ENCODE measurements at regions not wholly inside any gene's neighbourhood (a gene's known extent, or its start where the extent isn't known, plus 50 kb on each side); places are given as distances from the start of the nearest gene placed in this dataset.

DNA sequence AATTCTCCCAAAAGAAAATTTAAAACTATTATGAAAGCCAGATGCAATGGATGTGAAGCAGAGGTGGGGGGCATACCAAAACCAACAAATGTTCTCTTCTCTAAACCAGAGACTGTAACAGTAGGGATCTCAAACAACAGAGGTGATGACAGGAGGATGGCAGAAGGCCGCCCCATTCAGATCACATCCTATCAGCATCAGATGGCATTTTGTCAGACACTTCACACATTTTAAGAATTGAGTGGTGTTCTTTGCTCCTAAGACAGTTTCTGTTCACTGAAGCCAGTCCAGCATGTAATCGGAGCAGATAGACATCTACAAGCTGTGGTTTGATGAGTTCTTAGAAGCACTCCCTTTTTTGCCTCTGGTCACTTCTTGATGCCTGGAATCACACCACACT, 59.6 kb upstream of the SRRM4 start:
- Mint-ChIP-seq H3K4me3 (no peak overlapping the region), H3K27me3 (ENCODE audit: low read depth) (peaks cover 2% of the 10 kb centered on the region), H3K27ac (no peak overlapping the region), H3K9me3 (no peaks in the 10 kb centered on the region), H3K36me3 (no peaks in the 10 kb centered on the region), H3K4me1 (no peaks in the 10 kb centered on the region)
- no peak for DNase-seq (ENCODE audit: low spot score in 2 of 2, unreplicated experiment in 2 of 2)
- TF ChIP-seq CTCF (IDR thresholded peaks at IDR 0.05; ENCODE audit: unreplicated experiment): no peak

DNA sequence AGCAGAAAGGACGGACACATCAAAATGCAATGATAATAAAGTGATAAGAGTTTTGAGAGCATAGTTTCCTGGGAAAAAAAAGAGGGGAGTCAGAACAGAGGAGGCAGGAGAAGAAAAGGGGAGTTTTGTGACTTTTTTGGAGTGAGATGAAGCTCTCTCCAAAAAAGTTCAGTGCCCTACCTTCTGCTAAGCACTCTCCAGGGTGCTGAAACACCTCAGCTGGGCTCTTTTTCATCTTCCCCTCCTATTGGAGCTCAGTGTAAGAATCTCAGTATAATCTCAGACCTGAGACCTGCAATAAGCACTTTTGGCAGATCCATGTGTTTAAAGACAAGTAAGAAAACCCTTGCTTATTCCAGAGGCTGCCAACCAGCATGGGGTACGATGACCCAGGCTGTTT, 58.9 kb upstream of the SRRM4 start:
- Mint-ChIP-seq H3K4me3 (no peak overlapping the region), H3K27me3 (ENCODE audit: low read depth) (peaks cover 2% of the 10 kb centered on the region), H3K9me3 (no peaks in the 10 kb centered on the region), H3K27ac (no peak overlapping the region), H3K36me3 (no peaks in the 10 kb centered on the region), H3K4me1 (no peaks in the 10 kb centered on the region)
- no peak for DNase-seq (ENCODE audit: low spot score in 2 of 2, unreplicated experiment in 2 of 2)
- TF ChIP-seq CTCF (IDR thresholded peaks at IDR 0.05; ENCODE audit: unreplicated experiment): no peak

GRCh38 chr12:118925407-118925806, 55.9 kb upstream of the SRRM4 start:
- DNase-seq (ENCODE audit: low spot score in 2 of 2, unreplicated experiment in 2 of 2): no peak
- Mint-ChIP-seq H3K27me3 (ENCODE audit: low read depth) (peaks cover 2% of the 10 kb centered on the region), H3K4me3 (no peak overlapping the region), H3K36me3 (no peaks in the 10 kb centered on the region), H3K27ac (no peak overlapping the region), H3K9me3 (no peaks in the 10 kb centered on the region), H3K4me1 (no peaks in the 10 kb centered on the region)
- no peak for TF ChIP-seq CTCF (IDR thresholded peaks at IDR 0.05; ENCODE audit: unreplicated experiment)

- DNase-seq (ENCODE audit: low spot score in 2 of 2, unreplicated experiment in 2 of 2): no peak
- TF ChIP-seq CTCF (IDR thresholded peaks at IDR 0.05; ENCODE audit: unreplicated experiment): no peak
- Mint-ChIP-seq H3K9me3 (no peaks in the 10 kb centered on the region), H3K4me1 (no peaks in the 10 kb centered on the region), H3K27ac (no peak overlapping the region), H3K36me3 (no peaks in the 10 kb centered on the region), H3K27me3 (ENCODE audit: low read depth) (peaks cover 2% of the 10 kb centered on the region), H3K4me3 (no peak overlapping the region)
Measured at GRCh38 chr12:118925826-118926225, 55.5 kb upstream of the SRRM4 start.
